ENCODE measurements at regions not wholly inside any gene's neighbourhood (a gene's known extent, or its start where the extent isn't known, plus 50 kb on each side); places are given as distances from the start of the nearest gene placed in this dataset.

DNA sequence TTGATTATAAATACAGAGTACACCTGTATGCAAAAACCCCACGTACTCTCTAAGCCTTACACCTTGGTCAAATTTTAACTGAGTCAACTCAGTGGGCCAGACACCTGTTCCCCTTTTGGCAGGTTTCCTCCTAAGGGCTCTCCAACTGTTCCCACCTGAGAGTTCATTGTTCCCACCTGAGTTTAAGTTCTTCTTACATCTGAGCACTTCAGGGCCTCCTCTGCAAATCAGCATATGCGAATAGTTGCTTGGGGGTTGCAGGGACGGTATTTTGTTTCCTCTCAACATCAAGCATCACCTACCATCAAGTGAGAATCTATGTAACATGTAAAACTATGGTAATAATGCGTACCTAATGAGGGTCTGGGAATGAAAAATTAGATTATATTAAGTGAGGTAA, 300.0 kb downstream of the PIK3R1 start (continued):
- TF ChIP-seq, protein P1, sequence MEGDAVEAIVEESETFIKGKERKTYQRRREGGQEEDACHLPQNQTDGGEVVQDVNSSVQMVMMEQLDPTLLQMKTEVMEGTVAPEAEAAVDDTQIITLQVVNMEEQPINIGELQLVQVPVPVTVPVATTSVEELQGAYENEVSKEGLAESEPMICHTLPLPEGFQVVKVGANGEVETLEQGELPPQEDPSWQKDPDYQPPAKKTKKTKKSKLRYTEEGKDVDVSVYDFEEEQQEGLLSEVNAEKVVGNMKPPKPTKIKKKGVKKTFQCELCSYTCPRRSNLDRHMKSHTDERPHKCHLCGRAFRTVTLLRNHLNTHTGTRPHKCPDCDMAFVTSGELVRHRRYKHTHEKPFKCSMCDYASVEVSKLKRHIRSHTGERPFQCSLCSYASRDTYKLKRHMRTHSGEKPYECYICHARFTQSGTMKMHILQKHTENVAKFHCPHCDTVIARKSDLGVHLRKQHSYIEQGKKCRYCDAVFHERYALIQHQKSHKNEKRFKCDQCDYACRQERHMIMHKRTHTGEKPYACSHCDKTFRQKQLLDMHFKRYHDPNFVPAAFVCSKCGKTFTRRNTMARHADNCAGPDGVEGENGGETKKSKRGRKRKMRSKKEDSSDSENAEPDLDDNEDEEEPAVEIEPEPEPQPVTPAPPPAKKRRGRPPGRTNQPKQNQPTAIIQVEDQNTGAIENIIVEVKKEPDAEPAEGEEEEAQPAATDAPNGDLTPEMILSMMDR (IDR thresholded peaks at IDR 0.05 in 2 of 3, conservative IDR thresholded peaks at IDR 0.05 in 1 of 3; ENCODE audit: insufficient read depth in 2 of 3, low read depth in 1 of 3, low read length in 3 of 3): no peak
- no peak for TF ChIP-seq PTBP1 (IDR thresholded peaks at IDR 0.05; ENCODE audit: low read depth, low read length)
- TF ChIP-seq ZC3H4 (CRISPR knock-in tag; IDR thresholded peaks at IDR 0.05; ENCODE audit: borderline replicate concordance): no peak

DNA sequence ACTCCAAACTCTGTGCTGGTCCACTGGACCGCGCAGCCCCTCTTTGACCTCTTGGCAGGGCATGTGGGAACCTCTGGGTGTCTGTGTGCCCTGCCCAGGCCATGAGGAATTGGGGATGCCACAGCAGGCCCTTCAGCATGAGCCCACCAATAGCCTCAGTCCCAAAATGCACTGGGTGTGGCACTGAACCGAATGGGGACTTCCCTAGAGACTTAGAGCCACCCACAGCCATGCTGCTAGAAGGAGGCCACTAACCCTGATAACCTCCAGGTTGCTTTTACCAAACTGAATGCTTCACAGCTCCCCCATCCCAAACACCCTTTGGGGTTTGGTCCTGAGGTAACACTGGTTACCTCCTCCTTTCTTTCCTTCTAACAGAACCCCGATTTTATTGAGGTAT, 302.7 kb downstream of the PIK3R1 start:
- H3K9me3 ChIP-seq (replicated peaks; ENCODE audit: control insufficient read depth, insufficient read depth, low read depth, low read length): no peaks in the 10 kb centered on the region
- ATAC-seq: no peak
- 0% methylated on average over 2 of the region's 4 CpGs for WGBS (ENCODE audit: insufficient coverage, low coverage, missing lambda C conversion rate)
- POLR2A ChIA-PET: no interaction called here
- H3K36me3 ChIP-seq (ENCODE audit: control insufficient read depth, insufficient read depth, low read length): no peaks in the 10 kb centered on the region
- H3K27me3 ChIP-seq (ENCODE audit: control insufficient read depth in 2 of 2, insufficient read depth in 2 of 2, low read length in 2 of 2): peaks cover 0 to 13% of the 10 kb centered on the region in 2 experiments; a peak in 4 of 5 replicates
- H3K4me2 ChIP-seq (ENCODE audit: insufficient read depth, low read length): no peak overlapping the region
- DNase-seq (ENCODE audit: extremely low read depth in 1 of 4, low spot score in 3 of 4): no peak
- no peaks in the 10 kb centered on the region for H3K9me1 ChIP-seq (ENCODE audit: control insufficient read depth, insufficient read depth, low read length)
- no peak for FAIRE-seq
- no peak overlapping the region for H3K27ac ChIP-seq (ENCODE audit: extremely low read depth, low read depth, low read length)
- no TSS peak for BruUV-seq (replicated peaks)
- H4K20me1 ChIP-seq (replicated peaks; ENCODE audit: control insufficient read depth, insufficient read depth, low read length): no peaks in the 10 kb centered on the region
- CTCF ChIA-PET (ENCODE audit: low intra/inter-chr PET ratio): no interaction called here
- no peaks in the 10 kb centered on the region for H3K4me1 ChIP-seq (replicated peaks in 1 of 2; ENCODE audit: control insufficient read depth in 2 of 2, insufficient read depth in 2 of 2, low read length in 2 of 2)
- intact Hi-C loops (cut with micrococcal nuclease) (no loop called here), in situ Hi-C loops (cut with MboI) (no loop called here)
- no peaks in the 10 kb centered on the region for H3K79me2 ChIP-seq (ENCODE audit: control insufficient read depth, insufficient read depth, low read length)
- H2AFZ ChIP-seq (ENCODE audit: low read depth, low read length): no peak overlapping the region
- no peak overlapping the region for H3K9ac ChIP-seq (ENCODE audit: insufficient read depth in 1 of 2, low read depth in 2 of 2, low read length in 2 of 2)
- no peak overlapping the region for H3K4me3 ChIP-seq
- TF ChIP-seq ZNF143 (CRISPR knock-in tag; IDR thresholded peaks at IDR 0.05): no peak
- no peak for TF ChIP-seq PRPF4 (IDR thresholded peaks at IDR 0.05; ENCODE audit: insufficient read depth, low read depth, low read length, poor library complexity, severe bottlenecking)
- TF ChIP-seq HNRNPUL1 (IDR thresholded peaks at IDR 0.05; ENCODE audit: low read length): no peak
- TF ChIP-seq, protein P2, sequence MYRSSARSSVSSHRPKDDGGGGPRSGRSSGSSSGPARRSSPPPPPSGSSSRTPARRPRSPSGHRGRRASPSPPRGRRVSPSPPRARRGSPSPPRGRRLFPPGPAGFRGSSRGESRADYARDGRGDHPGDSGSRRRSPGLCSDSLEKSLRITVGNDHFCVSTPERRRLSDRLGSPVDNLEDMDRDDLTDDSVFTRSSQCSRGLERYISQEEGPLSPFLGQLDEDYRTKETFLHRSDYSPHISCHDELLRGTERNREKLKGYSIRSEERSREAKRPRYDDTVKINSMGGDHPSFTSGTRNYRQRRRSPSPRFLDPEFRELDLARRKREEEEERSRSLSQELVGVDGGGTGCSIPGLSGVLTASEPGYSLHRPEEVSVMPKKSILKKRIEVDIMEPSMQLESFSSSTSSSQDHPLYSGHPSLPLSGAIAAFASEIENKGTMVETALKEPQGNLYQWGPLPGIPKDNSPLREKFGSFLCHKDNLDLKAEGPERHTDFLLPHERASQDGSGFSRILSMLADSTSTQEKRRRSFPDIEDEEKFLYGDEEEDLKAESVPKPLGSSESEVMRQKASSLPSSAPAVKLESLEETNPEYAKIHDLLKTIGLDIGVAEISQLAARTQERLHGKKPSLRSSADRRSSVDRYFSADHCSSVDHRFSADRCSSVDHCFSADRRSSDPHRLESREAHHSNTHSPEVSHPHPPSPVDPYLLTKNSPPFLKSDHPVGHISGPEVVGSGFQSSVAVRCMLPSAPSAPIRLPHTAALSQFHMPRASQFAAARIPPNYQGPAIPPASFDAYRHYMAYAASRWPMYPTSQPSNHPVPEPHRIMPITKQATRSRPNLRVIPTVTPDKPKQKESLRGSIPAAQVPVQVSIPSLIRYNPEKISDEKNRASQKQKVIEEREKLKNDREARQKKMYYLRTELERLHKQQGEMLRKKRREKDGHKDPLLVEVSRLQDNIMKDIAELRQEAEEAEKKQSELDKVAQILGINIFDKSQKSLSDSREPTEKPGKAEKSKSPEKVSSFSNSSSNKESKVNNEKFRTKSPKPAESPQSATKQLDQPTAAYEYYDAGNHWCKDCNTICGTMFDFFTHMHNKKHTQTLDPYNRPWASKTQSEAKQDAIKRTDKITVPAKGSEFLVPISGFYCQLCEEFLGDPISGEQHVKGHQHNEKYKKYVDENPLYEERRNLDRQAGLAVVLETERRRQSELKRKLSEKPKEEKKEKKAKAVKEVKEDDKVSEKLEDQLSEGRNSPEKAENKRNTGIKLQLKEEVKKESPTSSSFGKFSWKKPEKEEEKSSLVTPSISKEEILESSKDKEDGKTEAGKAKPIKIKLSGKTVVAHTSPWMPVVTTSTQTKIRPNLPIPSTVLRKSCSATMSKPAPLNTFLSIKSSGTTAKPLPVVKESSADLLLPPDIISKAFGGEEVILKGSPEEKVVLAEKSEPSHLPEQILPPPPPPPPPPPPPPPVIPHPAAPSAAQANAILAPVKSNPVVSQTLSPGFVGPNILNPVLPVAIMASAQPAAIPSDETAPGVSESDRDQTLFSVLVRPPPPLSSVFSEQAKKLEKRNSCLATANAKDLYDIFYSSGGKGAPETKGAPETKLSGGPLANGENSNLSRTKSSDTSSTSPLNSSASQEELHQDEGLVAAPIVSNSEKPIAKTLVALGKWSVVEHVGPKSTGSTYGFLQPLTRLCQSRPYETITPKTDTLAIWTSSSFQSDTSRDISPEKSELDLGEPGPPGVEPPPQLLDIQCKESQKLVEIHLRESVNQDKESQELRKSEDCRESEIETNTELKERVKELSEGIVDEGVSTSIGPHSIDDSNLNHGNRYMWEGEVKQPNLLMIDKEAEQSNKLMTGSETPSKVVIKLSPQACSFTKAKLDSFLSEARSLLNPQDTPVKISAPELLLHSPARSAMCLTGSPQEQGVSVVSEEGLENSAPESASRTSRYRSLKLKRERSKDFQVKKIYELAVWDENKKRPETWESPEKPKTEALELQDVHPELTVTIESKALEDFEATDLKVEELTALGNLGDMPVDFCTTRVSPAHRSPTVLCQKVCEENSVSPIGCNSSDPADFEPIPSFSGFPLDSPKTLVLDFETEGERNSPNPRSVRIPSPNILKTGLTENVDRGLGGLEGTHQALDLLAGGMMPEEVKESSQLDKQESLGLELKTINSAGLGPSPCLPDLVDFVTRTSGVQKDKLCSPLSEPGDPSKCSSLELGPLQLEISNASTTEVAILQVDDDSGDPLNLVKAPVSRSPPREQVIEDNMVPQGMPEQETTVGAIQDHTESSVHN (IDR thresholded peaks at IDR 0.05; ENCODE audit: borderline replicate concordance in 1 of 2, low read depth in 1 of 2): no peak
- TF ChIP-seq NFYB (IDR thresholded peaks at IDR 0.05; ENCODE audit: extremely low read depth, insufficient read length): no peak
- TF ChIP-seq, protein P3, sequence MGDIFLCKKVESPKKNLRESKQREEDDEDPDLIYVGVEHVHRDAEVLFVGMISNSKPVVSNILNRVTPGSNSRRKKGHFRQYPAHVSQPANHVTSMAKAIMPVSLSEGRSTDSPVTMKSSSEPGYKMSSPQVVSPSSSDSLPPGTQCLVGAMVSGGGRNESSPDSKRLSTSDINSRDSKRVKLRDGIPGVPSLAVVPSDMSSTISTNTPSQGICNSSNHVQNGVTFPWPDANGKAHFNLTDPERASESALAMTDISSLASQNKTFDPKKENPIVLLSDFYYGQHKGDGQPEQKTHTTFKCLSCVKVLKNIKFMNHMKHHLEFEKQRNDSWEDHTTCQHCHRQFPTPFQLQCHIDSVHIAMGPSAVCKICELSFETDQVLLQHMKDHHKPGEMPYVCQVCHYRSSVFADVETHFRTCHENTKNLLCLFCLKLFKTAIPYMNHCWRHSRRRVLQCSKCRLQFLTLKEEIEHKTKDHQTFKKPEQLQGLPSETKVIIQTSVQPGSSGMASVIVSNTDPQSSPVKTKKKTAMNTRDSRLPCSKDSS (IDR thresholded peaks at IDR 0.05; ENCODE audit: low read depth, partially characterized antibody): no peak

Measured in K562 (cell line).